Upper lobe of left lung (tissue), 4 donors: ENCODE measurements at regions not wholly inside any gene's neighbourhood (a gene's known extent, or its start where the extent isn't known, plus 50 kb on each side); places are given as distances from the start of the nearest gene placed in this dataset.

Experiments
- POLR2AphosphoS5 ChIP-seq, 2 donors: sonication (generic); formaldehyde crosslinking; IDR thresholded peaks; one replicate each; pipeline ENCODE4 v1.5.1; 2017; ENCODE audit warnings: antibody characterized with exemption in 2 of 2
- TF ChIP-seq, protein P1 (sequence below), 6 experiments: fragments of 450-650 bp in 4 of 6; fragments of 200-600 bp in 2 of 6; sonication (generic) in 2 of 6; IDR thresholded peaks; one replicate each; pipeline ENCODE4 v1.5.1; 2016 to 2019; ENCODE audit warnings: antibody characterized with exemption in 6 of 6

DNA sequence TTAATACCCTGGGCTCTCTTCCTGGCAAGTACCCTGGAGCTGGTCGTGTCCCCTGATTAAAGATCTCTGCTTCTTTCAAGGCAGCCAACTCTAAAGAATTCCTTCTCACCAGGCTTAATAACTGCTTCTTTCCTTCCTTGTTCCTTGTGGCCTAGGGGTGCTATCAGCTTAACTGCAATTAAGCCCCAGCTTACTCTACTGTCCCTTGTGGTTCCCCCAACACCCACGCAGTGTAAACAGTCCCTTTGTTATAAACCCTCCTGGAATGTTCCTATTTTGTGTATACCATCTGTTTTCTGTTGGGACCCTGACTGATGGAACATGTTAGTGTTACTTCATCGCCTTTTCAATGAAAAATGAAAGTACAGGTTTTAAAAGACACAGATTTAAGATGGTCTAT lies 126.4 kb upstream of the KIRREL3 start:
- TF ChIP-seq, protein P1, sequence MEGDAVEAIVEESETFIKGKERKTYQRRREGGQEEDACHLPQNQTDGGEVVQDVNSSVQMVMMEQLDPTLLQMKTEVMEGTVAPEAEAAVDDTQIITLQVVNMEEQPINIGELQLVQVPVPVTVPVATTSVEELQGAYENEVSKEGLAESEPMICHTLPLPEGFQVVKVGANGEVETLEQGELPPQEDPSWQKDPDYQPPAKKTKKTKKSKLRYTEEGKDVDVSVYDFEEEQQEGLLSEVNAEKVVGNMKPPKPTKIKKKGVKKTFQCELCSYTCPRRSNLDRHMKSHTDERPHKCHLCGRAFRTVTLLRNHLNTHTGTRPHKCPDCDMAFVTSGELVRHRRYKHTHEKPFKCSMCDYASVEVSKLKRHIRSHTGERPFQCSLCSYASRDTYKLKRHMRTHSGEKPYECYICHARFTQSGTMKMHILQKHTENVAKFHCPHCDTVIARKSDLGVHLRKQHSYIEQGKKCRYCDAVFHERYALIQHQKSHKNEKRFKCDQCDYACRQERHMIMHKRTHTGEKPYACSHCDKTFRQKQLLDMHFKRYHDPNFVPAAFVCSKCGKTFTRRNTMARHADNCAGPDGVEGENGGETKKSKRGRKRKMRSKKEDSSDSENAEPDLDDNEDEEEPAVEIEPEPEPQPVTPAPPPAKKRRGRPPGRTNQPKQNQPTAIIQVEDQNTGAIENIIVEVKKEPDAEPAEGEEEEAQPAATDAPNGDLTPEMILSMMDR (IDR thresholded peaks at IDR 0.05): no peak
- no peak for TF ChIP-seq POLR2AphosphoS5 (IDR thresholded peaks at IDR 0.05)
